ENCODE measurements at regions not wholly inside any gene's neighbourhood (a gene's known extent, or its start where the extent isn't known, plus 50 kb on each side); places are given as distances from the start of the nearest gene placed in this dataset.

DNA sequence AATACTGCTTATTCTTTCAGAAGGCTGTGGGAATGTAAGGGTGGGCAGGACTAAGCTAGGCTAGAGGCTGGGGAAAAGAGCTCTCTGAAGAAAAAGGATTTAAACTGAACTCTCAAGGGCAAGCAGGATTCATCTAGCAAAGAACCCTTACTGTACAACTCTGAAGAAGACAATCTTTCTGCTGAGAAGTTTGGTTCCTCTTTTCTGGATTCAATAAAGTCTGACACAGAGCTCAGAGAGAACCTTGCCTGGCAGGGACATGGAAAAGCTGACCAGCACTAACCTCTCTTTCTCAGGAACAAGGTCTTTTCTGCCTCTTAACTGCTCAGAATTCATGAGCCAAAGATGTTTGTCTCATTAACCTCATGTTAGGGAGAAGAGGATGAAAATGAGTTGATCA is 388.4 kb upstream of the DDI1 start:
- Histone ChIP-seq H3K27ac (ENCODE audit: low read depth in 1 of 2, low read length in 2 of 2) (no peak overlapping the region), H3K36me3 (ENCODE audit: control insufficient read depth in 4 of 4, insufficient read depth in 3 of 4, low read depth in 1 of 4, low read length in 3 of 4) (no peaks in the 10 kb centered on the region), H3K9me3 (ENCODE audit: control insufficient read depth in 4 of 4, low read length in 3 of 4) (peaks cover 0 to 4% (median 1%) of the 10 kb centered on the region in 4 donors), H3K27me3 (ENCODE audit: control insufficient read depth in 4 of 4, insufficient read depth in 4 of 4, low read length in 3 of 4) (peaks cover 0 to 5% (median 0%) of the 10 kb centered on the region in 4 donors), H3K4me3 (ENCODE audit: low read depth in 1 of 3, low read length in 3 of 3) (no peak overlapping the region), H3K9ac (ENCODE audit: low read depth in 1 of 2, low read length in 2 of 2) (no peak overlapping the region), H3K4me1 (ENCODE audit: control insufficient read depth in 4 of 4, insufficient read depth in 4 of 4, low read length in 3 of 4) (no peaks in the 10 kb centered on the region)
- TF ChIP-seq, protein P1, sequence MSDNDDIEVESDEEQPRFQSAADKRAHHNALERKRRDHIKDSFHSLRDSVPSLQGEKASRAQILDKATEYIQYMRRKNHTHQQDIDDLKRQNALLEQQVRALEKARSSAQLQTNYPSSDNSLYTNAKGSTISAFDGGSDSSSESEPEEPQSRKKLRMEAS (IDR thresholded peaks at IDR 0.05) = no peak
- no peak for TF ChIP-seq YY1 (IDR thresholded peaks at IDR 0.05)
- no peak for TF ChIP-seq EGR1 (IDR thresholded peaks at IDR 0.05; ENCODE audit: low read depth in 2 of 2)
- TF ChIP-seq TAF1 (conservative IDR thresholded peaks at IDR 0.05) = no peak
- TF ChIP-seq, protein P2, sequence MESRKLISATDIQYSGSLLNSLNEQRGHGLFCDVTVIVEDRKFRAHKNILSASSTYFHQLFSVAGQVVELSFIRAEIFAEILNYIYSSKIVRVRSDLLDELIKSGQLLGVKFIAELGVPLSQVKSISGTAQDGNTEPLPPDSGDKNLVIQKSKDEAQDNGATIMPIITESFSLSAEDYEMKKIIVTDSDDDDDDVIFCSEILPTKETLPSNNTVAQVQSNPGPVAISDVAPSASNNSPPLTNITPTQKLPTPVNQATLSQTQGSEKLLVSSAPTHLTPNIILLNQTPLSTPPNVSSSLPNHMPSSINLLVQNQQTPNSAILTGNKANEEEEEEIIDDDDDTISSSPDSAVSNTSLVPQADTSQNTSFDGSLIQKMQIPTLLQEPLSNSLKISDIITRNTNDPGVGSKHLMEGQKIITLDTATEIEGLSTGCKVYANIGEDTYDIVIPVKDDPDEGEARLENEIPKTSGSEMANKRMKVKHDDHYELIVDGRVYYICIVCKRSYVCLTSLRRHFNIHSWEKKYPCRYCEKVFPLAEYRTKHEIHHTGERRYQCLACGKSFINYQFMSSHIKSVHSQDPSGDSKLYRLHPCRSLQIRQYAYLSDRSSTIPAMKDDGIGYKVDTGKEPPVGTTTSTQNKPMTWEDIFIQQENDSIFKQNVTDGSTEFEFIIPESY (IDR thresholded peaks at IDR 0.05) = no peak
- TF ChIP-seq, protein P3, sequence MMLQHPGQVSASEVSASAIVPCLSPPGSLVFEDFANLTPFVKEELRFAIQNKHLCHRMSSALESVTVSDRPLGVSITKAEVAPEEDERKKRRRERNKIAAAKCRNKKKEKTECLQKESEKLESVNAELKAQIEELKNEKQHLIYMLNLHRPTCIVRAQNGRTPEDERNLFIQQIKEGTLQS (IDR thresholded peaks at IDR 0.05) = no peak
- no peak for TF ChIP-seq RXRA (IDR thresholded peaks at IDR 0.05)
- DNase-seq (ENCODE audit: low spot score) = no peak

DNA sequence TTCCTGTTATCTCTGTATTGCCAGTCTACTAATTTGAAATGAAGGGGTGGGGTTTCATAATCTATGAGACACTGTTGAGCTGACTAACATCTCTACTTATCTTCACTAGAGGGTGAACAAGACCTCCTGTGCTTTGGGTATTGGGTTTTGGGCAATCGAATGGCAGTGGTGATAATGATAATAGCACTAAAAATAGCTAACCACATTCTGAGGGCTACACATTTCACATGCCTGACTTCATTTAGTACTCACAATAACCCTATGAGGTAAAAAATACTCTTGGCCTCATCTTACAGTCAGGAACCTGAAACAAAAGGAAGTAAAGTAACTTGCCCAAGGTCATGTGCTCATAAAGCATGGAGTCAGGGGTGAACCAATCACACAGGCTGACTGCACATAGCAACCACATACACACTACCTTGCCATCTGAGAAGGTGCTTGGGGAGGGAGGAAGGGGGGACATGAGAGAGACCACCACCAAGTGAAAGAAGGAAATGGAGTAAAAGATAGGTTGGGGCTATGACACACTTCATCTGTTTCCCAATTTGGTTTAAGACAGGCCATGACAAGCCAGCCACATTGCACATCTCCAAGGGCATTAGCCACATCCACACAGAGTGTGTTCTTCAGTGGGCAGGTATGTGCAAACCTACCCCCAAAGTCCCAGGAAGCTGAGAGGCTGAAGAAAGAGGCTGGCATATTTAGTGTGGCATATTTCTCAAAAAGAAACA is 387.6 kb upstream of the DDI1 start:
- H3K9ac ChIP-seq (ENCODE audit: low read depth in 1 of 2, low read length in 2 of 2) = no peak overlapping the region
- no peaks in the 10 kb centered on the region for H3K36me3 ChIP-seq (ENCODE audit: control insufficient read depth in 4 of 4, insufficient read depth in 3 of 4, low read depth in 1 of 4, low read length in 3 of 4)
- no peak overlapping the region for H3K4me3 ChIP-seq (ENCODE audit: low read depth in 1 of 3, low read length in 3 of 3)
- no peak for DNase-seq (ENCODE audit: low spot score)
- no peaks in the 10 kb centered on the region for H3K4me1 ChIP-seq (ENCODE audit: control insufficient read depth in 4 of 4, insufficient read depth in 4 of 4, low read length in 3 of 4)
- no peak overlapping the region for H3K27ac ChIP-seq (ENCODE audit: low read depth in 1 of 2, low read length in 2 of 2)
- 72% methylated on average over 1 of the region's 1 CpG for WGBS
- TF ChIP-seq, protein P4, sequence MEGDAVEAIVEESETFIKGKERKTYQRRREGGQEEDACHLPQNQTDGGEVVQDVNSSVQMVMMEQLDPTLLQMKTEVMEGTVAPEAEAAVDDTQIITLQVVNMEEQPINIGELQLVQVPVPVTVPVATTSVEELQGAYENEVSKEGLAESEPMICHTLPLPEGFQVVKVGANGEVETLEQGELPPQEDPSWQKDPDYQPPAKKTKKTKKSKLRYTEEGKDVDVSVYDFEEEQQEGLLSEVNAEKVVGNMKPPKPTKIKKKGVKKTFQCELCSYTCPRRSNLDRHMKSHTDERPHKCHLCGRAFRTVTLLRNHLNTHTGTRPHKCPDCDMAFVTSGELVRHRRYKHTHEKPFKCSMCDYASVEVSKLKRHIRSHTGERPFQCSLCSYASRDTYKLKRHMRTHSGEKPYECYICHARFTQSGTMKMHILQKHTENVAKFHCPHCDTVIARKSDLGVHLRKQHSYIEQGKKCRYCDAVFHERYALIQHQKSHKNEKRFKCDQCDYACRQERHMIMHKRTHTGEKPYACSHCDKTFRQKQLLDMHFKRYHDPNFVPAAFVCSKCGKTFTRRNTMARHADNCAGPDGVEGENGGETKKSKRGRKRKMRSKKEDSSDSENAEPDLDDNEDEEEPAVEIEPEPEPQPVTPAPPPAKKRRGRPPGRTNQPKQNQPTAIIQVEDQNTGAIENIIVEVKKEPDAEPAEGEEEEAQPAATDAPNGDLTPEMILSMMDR (IDR thresholded peaks at IDR 0.05; ENCODE audit: low read depth, low read length, missing input control) = no peak
- TF ChIP-seq, protein P2 (IDR thresholded peaks at IDR 0.05) = no peak
- TF ChIP-seq HNF4G (IDR thresholded peaks at IDR 0.05) = no peak
- no peak for TF ChIP-seq RXRA (IDR thresholded peaks at IDR 0.05)
- TF ChIP-seq HNF4A (conservative IDR thresholded peaks at IDR 0.05) = no peak
- no peak for TF ChIP-seq SP1 (IDR thresholded peaks at IDR 0.05)
- peaks cover 0 to 4% (median 1%) of the 10 kb centered on the region in 4 donors for H3K9me3 ChIP-seq (ENCODE audit: control insufficient read depth in 4 of 4, low read length in 3 of 4)
- H3K27me3 ChIP-seq (ENCODE audit: control insufficient read depth in 4 of 4, insufficient read depth in 4 of 4, low read length in 3 of 4) = peaks cover 0 to 5% (median 0%) of the 10 kb centered on the region in 4 donors

All from liver (tissue), 8 donors.